Fibroblast of the aortic adventitia (primary cell): ENCODE measurements at regions not wholly inside any gene's neighbourhood (a gene's known extent, or its start where the extent isn't known, plus 50 kb on each side); places are given as distances from the start of the nearest gene placed in this dataset.

Source experiments
- DNase-seq: peaks from one replicate; pipeline ENCODE4 v3.0.0-alpha.2; 2010; ENCODE audit warnings: low read depth
- H3K4me3 ChIP-seq: 2 replicates; pipeline ENCODE4 v1.5.1; 2011; ENCODE audit warnings: low read depth, mild to moderate bottlenecking, control low read depth, low read length, moderate library complexity
- TF ChIP-seq, protein P1 (sequence below): IDR thresholded peaks from 2 replicates; pipeline ENCODE4 v1.5.1; 2011; ENCODE audit warnings: mild to moderate bottlenecking, low read length, control low read depth, inconsistent platforms; ENCODE audit not compliant: insufficient read depth

DNA sequence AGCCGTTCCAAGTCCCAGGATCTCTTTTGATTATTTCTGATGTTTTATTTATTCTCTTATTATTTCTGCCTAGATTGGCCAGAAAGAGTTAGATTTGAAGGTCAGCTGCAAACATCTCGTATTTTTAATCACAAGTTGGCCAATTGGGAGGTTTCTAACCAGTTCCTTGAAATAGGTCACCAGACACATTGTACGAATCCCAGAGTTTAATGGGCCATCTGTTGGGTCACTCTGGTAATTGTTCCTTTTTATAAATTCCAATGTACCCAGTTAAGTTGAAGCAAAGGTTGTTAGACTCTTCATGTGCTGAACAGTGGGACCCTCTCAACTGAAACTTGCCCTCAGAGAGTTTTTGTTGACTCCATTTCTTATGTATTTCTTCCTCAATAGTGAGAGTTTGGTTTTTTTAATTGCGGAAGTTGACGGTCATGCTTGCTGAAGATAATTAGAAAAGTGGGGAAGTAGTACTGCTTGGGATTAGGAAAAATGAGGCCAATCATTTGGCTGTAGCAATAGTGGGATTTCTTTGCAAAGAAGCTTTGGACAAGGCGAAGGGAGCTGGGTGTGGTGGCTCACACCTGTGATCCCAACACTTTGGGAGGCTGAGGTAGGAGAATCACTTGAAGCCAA is 382.7 kb upstream of the RGS6 start:
- no peak overlapping the region for H3K4me3 ChIP-seq
- TF ChIP-seq, protein P1, sequence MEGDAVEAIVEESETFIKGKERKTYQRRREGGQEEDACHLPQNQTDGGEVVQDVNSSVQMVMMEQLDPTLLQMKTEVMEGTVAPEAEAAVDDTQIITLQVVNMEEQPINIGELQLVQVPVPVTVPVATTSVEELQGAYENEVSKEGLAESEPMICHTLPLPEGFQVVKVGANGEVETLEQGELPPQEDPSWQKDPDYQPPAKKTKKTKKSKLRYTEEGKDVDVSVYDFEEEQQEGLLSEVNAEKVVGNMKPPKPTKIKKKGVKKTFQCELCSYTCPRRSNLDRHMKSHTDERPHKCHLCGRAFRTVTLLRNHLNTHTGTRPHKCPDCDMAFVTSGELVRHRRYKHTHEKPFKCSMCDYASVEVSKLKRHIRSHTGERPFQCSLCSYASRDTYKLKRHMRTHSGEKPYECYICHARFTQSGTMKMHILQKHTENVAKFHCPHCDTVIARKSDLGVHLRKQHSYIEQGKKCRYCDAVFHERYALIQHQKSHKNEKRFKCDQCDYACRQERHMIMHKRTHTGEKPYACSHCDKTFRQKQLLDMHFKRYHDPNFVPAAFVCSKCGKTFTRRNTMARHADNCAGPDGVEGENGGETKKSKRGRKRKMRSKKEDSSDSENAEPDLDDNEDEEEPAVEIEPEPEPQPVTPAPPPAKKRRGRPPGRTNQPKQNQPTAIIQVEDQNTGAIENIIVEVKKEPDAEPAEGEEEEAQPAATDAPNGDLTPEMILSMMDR: no peak

DNA sequence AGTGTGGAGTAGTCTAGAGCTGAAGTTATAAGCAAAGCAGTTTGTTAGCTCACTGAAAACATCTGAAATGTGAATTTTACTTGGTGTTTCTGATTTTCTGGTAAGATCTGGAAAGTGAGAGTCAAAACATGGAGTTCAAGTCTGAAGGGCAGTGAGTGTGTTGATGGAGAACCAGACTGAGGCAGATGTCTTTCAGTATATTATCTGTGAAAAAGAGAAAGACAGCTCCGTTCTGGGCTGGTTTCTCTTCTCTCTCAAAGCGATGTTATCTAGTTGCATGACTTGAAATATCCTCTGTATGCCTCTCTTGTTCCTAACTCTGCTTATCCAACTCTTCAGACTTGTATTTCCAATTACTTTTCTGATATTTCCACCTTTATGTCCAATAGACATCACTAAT is 381.9 kb upstream of the RGS6 start:
- no peak overlapping the region for H3K4me3 ChIP-seq
- DNase-seq: no peak
- TF ChIP-seq, protein P1: no peak

More for the DNA sequence above, 382.7 kb upstream of the RGS6 start:
- no peak for DNase-seq

DNA sequence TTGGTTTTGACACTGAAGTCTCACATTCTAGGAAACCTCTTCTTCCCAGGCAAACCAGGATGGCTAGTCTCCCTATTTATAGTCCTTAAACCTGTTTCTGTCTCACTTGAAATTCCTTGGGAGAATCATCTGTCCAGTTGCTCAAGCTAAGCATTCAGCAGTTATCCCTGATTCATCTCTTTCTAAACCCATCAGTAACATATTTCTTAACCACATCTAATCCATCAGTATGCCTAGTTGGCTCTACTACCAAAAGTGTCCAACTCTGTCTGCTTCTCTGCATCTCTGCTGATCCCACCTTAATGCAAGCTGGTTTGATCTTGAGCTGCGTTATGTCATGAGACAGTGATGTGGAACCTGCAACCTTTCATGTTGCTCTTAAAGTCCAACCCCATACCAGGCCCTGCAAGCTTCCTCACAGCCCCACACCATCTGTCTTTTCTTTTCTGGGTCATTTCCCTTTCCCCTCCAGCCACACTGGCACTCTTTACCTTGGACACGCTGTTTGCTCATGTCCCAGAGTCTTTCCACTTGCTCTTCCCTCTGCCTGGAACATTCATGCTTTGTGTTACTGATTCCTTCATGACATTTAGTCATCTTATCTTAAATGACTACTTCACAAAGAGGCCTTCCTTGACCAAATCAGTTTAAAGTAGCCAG is 380.8 kb upstream of the RGS6 start:
- peak; percentile 60 for DNase-seq
- H3K4me3 ChIP-seq: no peak overlapping the region
- TF ChIP-seq, protein P1: no peak

DNA sequence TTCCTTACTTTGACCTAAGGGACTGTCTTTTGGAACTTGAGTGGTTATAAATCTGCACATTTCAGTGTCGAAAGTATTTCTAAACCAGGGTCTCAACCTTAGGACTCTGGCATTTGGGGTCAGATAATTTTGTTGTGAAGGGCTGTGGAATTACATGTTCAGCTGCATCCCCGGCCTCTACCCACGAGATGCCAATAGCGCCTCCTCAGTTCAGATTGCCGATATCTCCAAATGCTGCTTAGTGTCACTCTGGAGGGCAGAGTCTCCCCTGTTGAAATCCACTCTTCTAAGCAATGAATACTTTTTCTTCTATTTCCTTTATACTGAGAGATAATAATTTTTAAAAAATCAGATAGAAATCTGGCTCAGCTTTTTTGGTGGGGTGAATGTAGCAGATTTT is 379.4 kb upstream of the RGS6 start:
- DNase-seq: no peak
- TF ChIP-seq, protein P1: no peak

DNA sequence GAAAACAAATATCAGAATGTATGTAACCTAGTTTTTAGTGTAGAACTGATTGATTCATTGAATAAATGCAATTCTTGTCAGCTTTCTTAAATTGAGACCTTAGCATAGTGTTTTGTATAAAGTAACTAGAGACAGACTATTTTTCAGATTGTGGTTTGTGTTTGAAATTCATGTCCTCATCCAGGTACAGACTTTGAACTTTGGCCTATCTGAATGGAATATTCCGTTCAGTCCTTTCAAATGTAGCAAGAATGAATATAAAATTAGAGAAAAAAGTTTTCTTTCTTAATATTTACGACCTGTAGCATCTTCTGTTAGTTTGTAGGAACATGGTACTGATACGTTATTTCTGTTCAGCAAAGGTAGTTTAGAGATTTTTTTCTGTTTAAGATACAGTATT is 378.4 kb upstream of the RGS6 start:
- TF ChIP-seq, protein P1: no peak
- no peak overlapping the region for H3K4me3 ChIP-seq
- no peak for DNase-seq

More for the DNA sequence above, 379.4 kb upstream of the RGS6 start:
- H3K4me3 ChIP-seq: no peak overlapping the region

DNA sequence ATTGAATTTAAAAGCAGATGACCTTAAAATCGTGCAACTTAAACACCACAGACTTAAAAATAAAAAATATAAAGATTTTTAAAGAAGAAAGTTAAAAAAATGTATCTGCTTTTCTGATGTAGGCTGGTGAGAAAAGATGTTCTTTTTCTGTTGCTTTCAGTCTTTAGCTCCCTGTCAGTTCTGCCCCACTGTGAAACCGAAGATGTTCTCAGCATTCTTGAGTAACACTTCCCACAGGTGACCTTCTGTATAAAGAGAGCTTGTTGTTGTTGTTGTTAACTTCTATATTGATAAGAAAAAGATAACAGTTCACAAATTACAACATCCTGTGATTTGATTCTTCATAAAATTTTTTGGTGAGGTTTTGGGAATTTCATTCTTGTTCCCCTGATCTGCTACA is 377.9 kb upstream of the RGS6 start:
- TF ChIP-seq, protein P1: no peak

More for the DNA sequence above, 377.9 kb upstream of the RGS6 start:
- no peak for DNase-seq
- H3K4me3 ChIP-seq: no peak overlapping the region
